IPS DF 6.9 (cell line): ENCODE measurements at regions not wholly inside any gene's neighbourhood (a gene's known extent, or its start where the extent isn't known, plus 50 kb on each side); places are given as distances from the start of the nearest gene placed in this dataset.

ENCODE experiments used
- DNase-seq: peaks from one replicate; pipeline ENCODE4 v3.0.0-alpha.2; 2013; ENCODE audit warnings: low read depth, low spot score
- H3K27ac ChIP-seq: one replicate; pipeline ENCODE4 v1.5.1; 2013; ENCODE audit warnings: low read length, control low read depth
- H3K27me3 ChIP-seq: 2 replicates; pipeline ENCODE4 v1.6.1; 2013; ENCODE audit warnings: mild to moderate bottlenecking, low read length; ENCODE audit not compliant: control insufficient read depth, insufficient read depth
- H3K36me3 ChIP-seq: 2 replicates; pipeline ENCODE4 v1.6.1; 2013; ENCODE audit warnings: low read length; ENCODE audit not compliant: control insufficient read depth, insufficient read depth
- H3K4me1 ChIP-seq: 2 replicates; pipeline ENCODE4 v1.6.1; 2013; ENCODE audit warnings: low read length; ENCODE audit not compliant: control insufficient read depth, insufficient read depth
- H3K4me3 ChIP-seq: 2 replicates; pipeline ENCODE4 v1.5.1; 2013; ENCODE audit warnings: mild to moderate bottlenecking, low read length
- H3K9me3 ChIP-seq: 2 replicates; pipeline ENCODE4 v1.6.1; 2013; ENCODE audit warnings: low read length, inconsistent platforms; ENCODE audit not compliant: control insufficient read depth, insufficient read depth
- WGBS: extraction: QIAGEN DNeasy Blood & Tissue Kit; methylation state at CpG from one replicate; pipeline ENCODE4 v1.1.7; 2013; ENCODE audit warnings: mixed read lengths, missing lambda C conversion rate; ENCODE audit not compliant: insufficient read length, insufficient coverage; 5-methylcytosine and 5-hydroxymethylcytosine counted together

DNA sequence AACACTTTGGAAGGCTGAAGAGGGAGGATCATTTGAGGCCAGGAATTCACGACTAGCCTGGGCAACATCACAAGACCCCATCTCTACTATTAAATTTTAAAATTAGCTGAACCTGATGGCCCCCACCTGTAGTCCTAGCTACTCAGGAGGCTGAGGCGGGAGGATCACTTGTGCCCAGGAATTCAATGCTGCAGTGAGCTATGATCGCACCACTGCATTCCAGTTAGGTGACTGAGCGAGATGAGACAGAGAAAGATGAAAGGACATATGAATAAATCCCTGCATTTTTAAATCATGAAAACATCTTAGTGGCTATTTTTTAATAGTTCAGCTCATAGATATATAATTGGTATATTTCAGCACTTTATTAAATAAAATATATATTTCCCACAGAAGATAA is 93.8 kb downstream of the GPR63 start:
- Histone ChIP-seq H3K36me3 (no peaks in the 10 kb centered on the region), H3K9me3 (no peaks in the 10 kb centered on the region), H3K4me3 (no peak overlapping the region), H3K4me1 (no peaks in the 10 kb centered on the region), H3K27me3 (no peaks in the 10 kb centered on the region), H3K27ac (no peak overlapping the region)
- DNase-seq = no peak
- no CpG with 5 or more reads among the region's 4 CpGs for WGBS

GRCh38 chr6:96742702-96743101 is 94.6 kb downstream of the GPR63 start:
- Histone ChIP-seq H3K9me3 (no peaks in the 10 kb centered on the region), H3K4me1 (no peaks in the 10 kb centered on the region), H3K27ac (no peak overlapping the region), H3K27me3 (no peaks in the 10 kb centered on the region), H3K36me3 (no peaks in the 10 kb centered on the region), H3K4me3 (no peak overlapping the region)
- DNase-seq = no peak
- WGBS = no CpG with 5 or more reads among the region's 4 CpGs

- no peaks in the 10 kb centered on the region for H3K9me3 ChIP-seq
- no peak for DNase-seq
- H3K4me1 ChIP-seq = no peaks in the 10 kb centered on the region
- no CpG with 5 or more reads among the region's 3 CpGs for WGBS
- no peaks in the 10 kb centered on the region for H3K36me3 ChIP-seq
- H3K27me3 ChIP-seq = no peaks in the 10 kb centered on the region
- no peak overlapping the region for H3K4me3 ChIP-seq
- no peak overlapping the region for H3K27ac ChIP-seq
Measured at GRCh38 chr6:96735332-96735731, 101.9 kb downstream of the GPR63 start.

DNA sequence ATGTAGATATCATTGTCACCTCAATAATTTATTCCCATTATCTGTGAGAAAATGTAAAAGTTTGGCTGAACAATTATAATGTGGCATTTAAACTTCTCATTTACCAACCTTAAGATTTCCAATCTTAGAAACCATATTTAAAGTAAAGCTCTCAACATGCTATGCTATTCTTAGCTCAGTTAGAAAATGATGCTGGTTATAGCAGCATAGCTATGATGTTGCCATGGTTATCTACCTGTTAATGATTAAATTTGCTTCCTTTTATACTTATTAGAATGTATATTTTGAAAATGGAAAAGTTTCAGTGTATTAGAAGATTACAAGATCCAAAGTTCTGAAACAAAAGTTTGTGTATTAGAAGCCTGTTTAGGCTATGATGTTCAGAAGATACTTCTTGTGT is 110.1 kb downstream of the GPR63 start:
- Histone ChIP-seq H3K36me3 (no peaks in the 10 kb centered on the region), H3K4me3 (no peak overlapping the region), H3K9me3 (no peaks in the 10 kb centered on the region), H3K27ac (no peak overlapping the region), H3K4me1 (no peaks in the 10 kb centered on the region), H3K27me3 (no peaks in the 10 kb centered on the region)
- DNase-seq = no peak

DNA sequence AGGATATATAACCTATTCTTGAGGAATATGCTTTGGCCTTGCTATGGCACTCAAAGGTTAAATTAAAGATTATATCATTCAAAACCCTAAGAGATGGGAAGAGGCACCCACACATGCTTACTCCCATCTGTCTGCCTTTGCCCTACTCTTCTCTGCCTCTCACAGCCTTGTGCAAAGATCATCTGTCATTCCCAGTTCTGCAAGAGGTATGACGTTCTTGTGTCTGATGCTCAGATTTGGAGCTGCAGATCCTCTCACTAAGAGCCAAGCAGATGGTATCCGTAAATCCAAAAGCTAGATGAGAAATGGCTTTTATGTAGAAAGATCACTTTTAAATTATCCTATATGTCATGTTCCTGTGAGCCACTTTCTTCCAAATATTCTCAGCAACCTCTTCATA is 112.0 kb downstream of the GPR63 start:
- no peaks in the 10 kb centered on the region for H3K27me3 ChIP-seq
- no peak for DNase-seq
- H3K36me3 ChIP-seq = no peaks in the 10 kb centered on the region
- H3K4me1 ChIP-seq = no peaks in the 10 kb centered on the region
- H3K27ac ChIP-seq = no peak overlapping the region
- no peak overlapping the region for H3K4me3 ChIP-seq
- no peaks in the 10 kb centered on the region for H3K9me3 ChIP-seq
- WGBS = no CpG with 5 or more reads among the region's 2 CpGs

DNA sequence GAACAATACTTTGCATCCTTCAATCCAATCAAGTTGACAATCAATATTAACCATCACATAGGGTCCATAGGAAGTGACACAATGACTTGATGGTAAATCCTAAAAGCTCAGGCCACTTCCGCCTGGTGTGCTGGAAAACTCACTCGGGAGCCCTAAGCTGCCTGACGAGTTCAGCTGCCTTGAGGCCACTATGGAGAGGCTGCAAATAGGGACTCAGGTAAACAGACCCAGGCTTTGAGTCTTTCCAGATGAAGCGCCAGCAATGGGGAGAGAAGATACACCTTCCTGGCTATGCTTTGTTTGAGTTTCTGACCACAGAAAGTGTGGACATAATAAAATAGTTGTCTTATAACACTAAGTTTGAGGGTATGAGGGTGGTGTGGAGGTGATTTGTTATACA is 112.6 kb downstream of the GPR63 start:
- no peaks in the 10 kb centered on the region for H3K27me3 ChIP-seq
- no CpG with 5 or more reads among the region's 4 CpGs for WGBS
- DNase-seq = no peak
- no peaks in the 10 kb centered on the region for H3K4me1 ChIP-seq
- no peaks in the 10 kb centered on the region for H3K36me3 ChIP-seq
- no peak overlapping the region for H3K27ac ChIP-seq
- no peak overlapping the region for H3K4me3 ChIP-seq
- H3K9me3 ChIP-seq = no peaks in the 10 kb centered on the region

DNA sequence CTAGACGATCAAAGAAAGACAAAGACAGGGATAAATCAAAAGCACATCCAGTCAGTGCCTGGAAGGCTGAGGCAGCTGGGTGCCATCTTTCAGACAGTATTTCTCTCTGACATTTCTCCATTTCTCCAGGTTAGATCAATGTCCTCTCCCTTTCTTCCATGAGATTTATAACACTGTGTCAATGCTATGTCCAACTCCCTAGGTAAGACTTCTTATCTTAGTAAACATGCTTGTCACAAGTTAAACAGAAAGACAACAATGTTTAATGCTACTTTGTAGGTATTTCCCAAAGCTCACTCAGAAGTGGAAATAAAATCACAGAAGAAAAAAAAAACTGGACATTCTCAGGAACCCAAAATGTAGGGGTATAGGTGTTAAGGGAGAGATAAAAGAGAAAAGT is 113.9 kb downstream of the GPR63 start:
- H3K27me3 ChIP-seq = no peaks in the 10 kb centered on the region
- WGBS = no CpG with 5 or more reads among the region's 1 CpG
- no peaks in the 10 kb centered on the region for H3K4me1 ChIP-seq
- H3K4me3 ChIP-seq = no peak overlapping the region
- no peak for DNase-seq
- no peaks in the 10 kb centered on the region for H3K36me3 ChIP-seq
- no peaks in the 10 kb centered on the region for H3K9me3 ChIP-seq
- H3K27ac ChIP-seq = no peak overlapping the region

DNA sequence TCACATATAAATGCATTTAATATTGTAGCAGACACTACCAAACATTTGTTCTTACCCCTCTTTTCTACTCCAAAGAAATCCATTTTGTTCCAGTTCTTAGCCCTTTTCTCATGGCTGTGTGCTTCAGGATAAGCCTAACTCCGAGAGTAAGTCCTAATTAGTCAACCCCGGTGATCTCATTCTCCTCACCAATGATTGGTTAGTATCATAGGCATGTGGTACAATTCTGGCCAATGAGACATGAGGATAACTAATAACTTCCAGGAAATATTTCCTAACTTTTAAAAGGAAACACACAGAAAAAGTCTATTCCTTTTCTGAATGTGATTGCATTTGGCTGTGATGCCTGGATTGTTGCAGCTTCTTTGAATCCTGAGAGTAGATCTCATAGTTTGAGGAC is 116.0 kb downstream of the GPR63 start:
- Histone ChIP-seq H3K27me3 (no peaks in the 10 kb centered on the region), H3K27ac (no peak overlapping the region), H3K9me3 (no peaks in the 10 kb centered on the region), H3K36me3 (no peaks in the 10 kb centered on the region), H3K4me3 (no peak overlapping the region), H3K4me1 (no peaks in the 10 kb centered on the region)
- WGBS = no CpG with 5 or more reads among the region's 2 CpGs
- DNase-seq = no peak

DNA sequence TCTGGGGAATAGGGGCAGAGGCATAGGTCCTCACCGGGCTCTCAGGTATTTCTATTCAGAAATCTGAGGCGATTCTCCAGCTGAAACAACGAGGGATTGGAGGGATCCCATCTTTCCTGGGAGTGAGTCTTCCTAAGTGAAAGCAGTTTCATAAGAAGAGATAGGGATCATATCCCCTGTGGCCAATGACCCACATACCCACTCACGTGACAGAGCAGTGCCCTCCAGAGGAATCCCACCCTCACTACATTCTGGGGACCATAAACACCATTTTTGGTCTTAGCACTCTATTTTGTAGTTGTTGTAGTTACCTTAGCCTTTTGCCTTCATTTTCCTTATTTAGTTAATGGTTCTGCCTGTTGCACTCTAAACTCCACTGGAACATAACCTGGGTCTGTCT is 121.1 kb downstream of the GPR63 start:
- Histone ChIP-seq H3K27me3 (no peaks in the 10 kb centered on the region), H3K36me3 (no peaks in the 10 kb centered on the region), H3K9me3 (no peaks in the 10 kb centered on the region), H3K27ac (no peak overlapping the region), H3K4me1 (no peaks in the 10 kb centered on the region), H3K4me3 (no peak overlapping the region)
- no CpG with 5 or more reads among the region's 4 CpGs for WGBS
- peak; percentile 9 for DNase-seq

DNA sequence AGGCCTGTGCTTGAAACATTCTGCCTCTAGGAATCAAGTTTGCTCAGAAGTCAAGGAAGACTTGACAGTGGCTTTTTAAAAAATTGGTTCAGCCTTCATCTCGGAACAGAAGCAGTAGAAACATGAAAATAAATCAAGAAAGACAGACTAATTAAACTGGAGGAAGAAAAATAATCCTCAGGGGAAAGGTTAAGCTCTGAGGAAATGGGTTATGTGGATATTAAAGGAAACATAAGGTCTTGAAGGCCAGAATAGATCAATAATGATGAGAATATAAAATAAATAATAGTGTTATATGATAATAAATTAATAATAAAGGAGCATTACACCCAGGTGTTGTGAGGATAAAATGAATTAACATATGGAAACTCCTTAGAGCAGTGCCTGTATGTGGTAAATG is 121.7 kb downstream of the GPR63 start:
- DNase-seq = no peak
- Histone ChIP-seq H3K27ac (no peak overlapping the region), H3K27me3 (no peaks in the 10 kb centered on the region), H3K9me3 (no peaks in the 10 kb centered on the region), H3K36me3 (no peaks in the 10 kb centered on the region), H3K4me1 (no peaks in the 10 kb centered on the region), H3K4me3 (no peak overlapping the region)
- WGBS = no CpG with 5 or more reads among the region's 1 CpG

- no peak overlapping the region for H3K4me3 ChIP-seq
- H3K9me3 ChIP-seq = no peaks in the 10 kb centered on the region
- H3K36me3 ChIP-seq = no peaks in the 10 kb centered on the region
- DNase-seq = no peak
- WGBS = no CpG with 5 or more reads among the region's 2 CpGs
- H3K27me3 ChIP-seq = no peaks in the 10 kb centered on the region
- H3K27ac ChIP-seq = no peak overlapping the region
- no peaks in the 10 kb centered on the region for H3K4me1 ChIP-seq
Measured at GRCh38 chr6:96704713-96705112, 132.6 kb downstream of the GPR63 start.
